Testis (tissue), 2 donors: ENCODE measurements at regions not wholly inside any gene's neighbourhood (a gene's known extent, or its start where the extent isn't known, plus 50 kb on each side); places are given as distances from the start of the nearest gene placed in this dataset.
"Not testable (repeated sequence)": the region's sequence is repeated elsewhere in the genome, so short reads cannot be mapped to it uniquely, and the experiment has no call there.

ENCODE experiments used
- POLR2A ChIP-seq: fragments of 450-650 bp; IDR thresholded peaks from one replicate; pipeline ENCODE4 v1.6.1; 2017; ENCODE audit warnings: antibody characterized with exemption, mild to moderate bottlenecking, moderate library complexity
- TF ChIP-seq, protein P1 (sequence below), 3 experiments: fragments of 450-650 bp in 2 of 3; fragments of 200-600 bp in 1 of 3; sonication (generic) in 1 of 3; IDR thresholded peaks; one replicate each; pipeline ENCODE4 v1.5.1; 2016 to 2019; ENCODE audit warnings: antibody characterized with exemption in 3 of 3, mild to moderate bottlenecking in 2 of 3, moderate library complexity in 1 of 3

DNA sequence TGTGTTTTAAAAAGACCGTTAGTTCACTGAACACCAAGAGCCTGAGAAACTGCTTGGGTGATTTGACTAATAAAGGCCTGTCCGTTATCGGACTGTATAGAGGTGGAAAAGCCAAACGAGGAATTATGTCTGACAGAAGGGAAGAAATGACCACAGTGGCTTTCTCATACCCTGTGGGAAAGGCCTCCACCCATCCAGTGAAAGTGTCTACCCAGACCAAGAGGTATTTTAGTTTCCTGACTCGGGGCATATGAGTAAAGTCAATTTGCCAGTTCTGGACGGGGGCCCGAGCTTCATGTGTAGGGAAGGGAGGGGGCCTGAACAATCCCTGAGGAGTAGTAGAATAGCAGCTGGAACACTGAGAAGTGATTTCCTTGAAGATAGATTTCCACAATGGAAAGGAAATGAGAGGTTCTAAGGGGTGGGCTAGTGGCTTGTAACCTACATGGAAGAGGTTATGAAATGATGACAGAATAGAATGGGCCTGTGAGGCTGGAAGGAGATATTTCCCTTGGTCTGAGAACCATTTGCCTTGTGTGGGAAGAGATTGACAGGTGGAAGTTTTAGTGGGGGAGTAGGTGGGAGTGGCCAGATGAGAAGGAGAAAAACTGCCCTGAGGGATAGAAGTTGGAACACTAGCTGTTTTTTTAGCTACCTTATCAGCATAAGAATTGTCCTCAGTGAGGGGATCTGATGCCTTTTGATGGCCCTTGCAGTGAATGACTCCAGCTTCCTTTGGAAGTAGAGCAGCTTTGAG is 106.4 kb upstream of the PPM1J start:
- TF ChIP-seq, protein P1, sequence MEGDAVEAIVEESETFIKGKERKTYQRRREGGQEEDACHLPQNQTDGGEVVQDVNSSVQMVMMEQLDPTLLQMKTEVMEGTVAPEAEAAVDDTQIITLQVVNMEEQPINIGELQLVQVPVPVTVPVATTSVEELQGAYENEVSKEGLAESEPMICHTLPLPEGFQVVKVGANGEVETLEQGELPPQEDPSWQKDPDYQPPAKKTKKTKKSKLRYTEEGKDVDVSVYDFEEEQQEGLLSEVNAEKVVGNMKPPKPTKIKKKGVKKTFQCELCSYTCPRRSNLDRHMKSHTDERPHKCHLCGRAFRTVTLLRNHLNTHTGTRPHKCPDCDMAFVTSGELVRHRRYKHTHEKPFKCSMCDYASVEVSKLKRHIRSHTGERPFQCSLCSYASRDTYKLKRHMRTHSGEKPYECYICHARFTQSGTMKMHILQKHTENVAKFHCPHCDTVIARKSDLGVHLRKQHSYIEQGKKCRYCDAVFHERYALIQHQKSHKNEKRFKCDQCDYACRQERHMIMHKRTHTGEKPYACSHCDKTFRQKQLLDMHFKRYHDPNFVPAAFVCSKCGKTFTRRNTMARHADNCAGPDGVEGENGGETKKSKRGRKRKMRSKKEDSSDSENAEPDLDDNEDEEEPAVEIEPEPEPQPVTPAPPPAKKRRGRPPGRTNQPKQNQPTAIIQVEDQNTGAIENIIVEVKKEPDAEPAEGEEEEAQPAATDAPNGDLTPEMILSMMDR (IDR thresholded peaks at IDR 0.05), result not testable (repeated sequence)
- TF ChIP-seq POLR2A, result not testable (repeated sequence)
